ENCODE measurements at regions not wholly inside any gene's neighbourhood (a gene's known extent, or its start where the extent isn't known, plus 50 kb on each side); places are given as distances from the start of the nearest gene placed in this dataset.

DNA sequence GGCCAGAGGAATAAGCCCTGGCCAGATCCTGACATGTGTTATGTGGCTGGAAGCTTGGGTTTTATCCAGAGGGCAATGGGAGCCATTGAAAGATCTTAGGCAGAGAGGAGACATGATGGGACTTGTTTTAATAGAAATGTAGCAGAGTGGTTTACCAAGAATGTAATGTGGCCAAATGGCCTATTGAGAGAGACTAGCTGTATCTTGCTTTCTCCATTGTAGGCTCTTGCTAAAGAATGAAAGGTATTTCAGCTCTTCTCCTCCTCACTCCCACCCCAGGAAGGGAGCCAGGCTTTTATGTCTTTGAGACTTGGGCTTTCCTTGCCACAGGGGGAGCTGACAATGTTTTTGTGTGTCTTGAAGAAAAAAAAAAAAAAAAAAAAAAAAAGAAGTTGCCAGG is 82.3 kb downstream of the TRIM29 start:
- Histone ChIP-seq H3K36me3 (ENCODE audit: insufficient read depth, low read length) (no peaks in the 10 kb centered on the region), H2AFZ (ENCODE audit: low read depth, low read length) (no peak overlapping the region), H3K9ac (ENCODE audit: low read length) (no peak overlapping the region), H3K27ac (ENCODE audit: low read length) (no peak overlapping the region), H3K4me2 (ENCODE audit: low read length) (no peak overlapping the region), H3K79me2 (replicated peaks; ENCODE audit: insufficient read depth, low read length) (no peaks in the 10 kb centered on the region), H3K9me3 (ENCODE audit: low read length) (no peaks in the 10 kb centered on the region), H3K27me3 (ENCODE audit: insufficient read depth, low read depth, low read length) (no peaks in the 10 kb centered on the region), H4K20me1 (ENCODE audit: insufficient read depth) (no peaks in the 10 kb centered on the region), H3K4me3 (ENCODE audit: low read length) (no peak overlapping the region), H3F3A (ENCODE audit: insufficient read depth, low read length, poor library complexity, severe bottlenecking) (no peaks in the 10 kb centered on the region), H3K9me2 (ENCODE audit: insufficient read depth, low read length) (no peaks in the 10 kb centered on the region)
- no peak for TF ChIP-seq EZH2 (IDR thresholded peaks at IDR 0.05; ENCODE audit: borderline replicate concordance, insufficient read depth, low read length, poor library complexity, severe bottlenecking)
- TF ChIP-seq RAD21 (conservative IDR thresholded peaks at IDR 0.05), result no peak
- TF ChIP-seq SMC3 (conservative IDR thresholded peaks at IDR 0.05; ENCODE audit: poor library complexity), result no peak
- TF ChIP-seq EP300 (conservative IDR thresholded peaks at IDR 0.05; ENCODE audit: poor library complexity, severe bottlenecking), result no peak
- TF ChIP-seq, protein P1, sequence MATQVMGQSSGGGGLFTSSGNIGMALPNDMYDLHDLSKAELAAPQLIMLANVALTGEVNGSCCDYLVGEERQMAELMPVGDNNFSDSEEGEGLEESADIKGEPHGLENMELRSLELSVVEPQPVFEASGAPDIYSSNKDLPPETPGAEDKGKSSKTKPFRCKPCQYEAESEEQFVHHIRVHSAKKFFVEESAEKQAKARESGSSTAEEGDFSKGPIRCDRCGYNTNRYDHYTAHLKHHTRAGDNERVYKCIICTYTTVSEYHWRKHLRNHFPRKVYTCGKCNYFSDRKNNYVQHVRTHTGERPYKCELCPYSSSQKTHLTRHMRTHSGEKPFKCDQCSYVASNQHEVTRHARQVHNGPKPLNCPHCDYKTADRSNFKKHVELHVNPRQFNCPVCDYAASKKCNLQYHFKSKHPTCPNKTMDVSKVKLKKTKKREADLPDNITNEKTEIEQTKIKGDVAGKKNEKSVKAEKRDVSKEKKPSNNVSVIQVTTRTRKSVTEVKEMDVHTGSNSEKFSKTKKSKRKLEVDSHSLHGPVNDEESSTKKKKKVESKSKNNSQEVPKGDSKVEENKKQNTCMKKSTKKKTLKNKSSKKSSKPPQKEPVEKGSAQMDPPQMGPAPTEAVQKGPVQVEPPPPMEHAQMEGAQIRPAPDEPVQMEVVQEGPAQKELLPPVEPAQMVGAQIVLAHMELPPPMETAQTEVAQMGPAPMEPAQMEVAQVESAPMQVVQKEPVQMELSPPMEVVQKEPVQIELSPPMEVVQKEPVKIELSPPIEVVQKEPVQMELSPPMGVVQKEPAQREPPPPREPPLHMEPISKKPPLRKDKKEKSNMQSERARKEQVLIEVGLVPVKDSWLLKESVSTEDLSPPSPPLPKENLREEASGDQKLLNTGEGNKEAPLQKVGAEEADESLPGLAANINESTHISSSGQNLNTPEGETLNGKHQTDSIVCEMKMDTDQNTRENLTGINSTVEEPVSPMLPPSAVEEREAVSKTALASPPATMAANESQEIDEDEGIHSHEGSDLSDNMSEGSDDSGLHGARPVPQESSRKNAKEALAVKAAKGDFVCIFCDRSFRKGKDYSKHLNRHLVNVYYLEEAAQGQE (IDR thresholded peaks at IDR 0.05; ENCODE audit: borderline replicate concordance), result no peak
- TF ChIP-seq, protein P2, sequence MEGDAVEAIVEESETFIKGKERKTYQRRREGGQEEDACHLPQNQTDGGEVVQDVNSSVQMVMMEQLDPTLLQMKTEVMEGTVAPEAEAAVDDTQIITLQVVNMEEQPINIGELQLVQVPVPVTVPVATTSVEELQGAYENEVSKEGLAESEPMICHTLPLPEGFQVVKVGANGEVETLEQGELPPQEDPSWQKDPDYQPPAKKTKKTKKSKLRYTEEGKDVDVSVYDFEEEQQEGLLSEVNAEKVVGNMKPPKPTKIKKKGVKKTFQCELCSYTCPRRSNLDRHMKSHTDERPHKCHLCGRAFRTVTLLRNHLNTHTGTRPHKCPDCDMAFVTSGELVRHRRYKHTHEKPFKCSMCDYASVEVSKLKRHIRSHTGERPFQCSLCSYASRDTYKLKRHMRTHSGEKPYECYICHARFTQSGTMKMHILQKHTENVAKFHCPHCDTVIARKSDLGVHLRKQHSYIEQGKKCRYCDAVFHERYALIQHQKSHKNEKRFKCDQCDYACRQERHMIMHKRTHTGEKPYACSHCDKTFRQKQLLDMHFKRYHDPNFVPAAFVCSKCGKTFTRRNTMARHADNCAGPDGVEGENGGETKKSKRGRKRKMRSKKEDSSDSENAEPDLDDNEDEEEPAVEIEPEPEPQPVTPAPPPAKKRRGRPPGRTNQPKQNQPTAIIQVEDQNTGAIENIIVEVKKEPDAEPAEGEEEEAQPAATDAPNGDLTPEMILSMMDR (IDR thresholded peaks at IDR 0.05; ENCODE audit: poor library complexity, severe bottlenecking), result no peak
- TF ChIP-seq POLR2AphosphoS5 (IDR thresholded peaks at IDR 0.05), result no peak
- no peak for TF ChIP-seq TAF1 (IDR thresholded peaks at IDR 0.05; ENCODE audit: low read depth)
- TF ChIP-seq MXI1 (conservative IDR thresholded peaks at IDR 0.05; ENCODE audit: poor library complexity, severe bottlenecking), result no peak

DNA sequence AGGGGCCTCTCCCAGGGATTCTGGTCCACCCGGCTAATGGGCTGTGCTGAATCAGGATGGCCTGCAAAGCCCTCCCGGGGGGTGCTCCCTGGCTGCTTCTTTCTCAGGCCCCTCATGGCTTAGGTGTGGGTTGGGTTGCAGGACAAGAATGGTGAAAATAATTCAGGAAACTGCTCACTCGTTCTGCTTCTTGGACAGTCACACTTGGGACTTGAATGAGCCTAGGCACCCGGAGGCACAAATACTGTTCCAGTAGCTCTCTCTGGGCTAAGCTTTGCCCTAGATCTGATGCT is 83.2 kb downstream of the TRIM29 start:
- H2AFZ ChIP-seq (ENCODE audit: low read depth, low read length), result no peak overlapping the region
- H3K9me2 ChIP-seq (ENCODE audit: insufficient read depth, low read length), result no peaks in the 10 kb centered on the region
- H4K20me1 ChIP-seq (ENCODE audit: insufficient read depth), result no peaks in the 10 kb centered on the region
- H3K36me3 ChIP-seq (ENCODE audit: insufficient read depth, low read length), result no peaks in the 10 kb centered on the region
- no peak overlapping the region for H3K4me3 ChIP-seq (ENCODE audit: low read length)
- no peaks in the 10 kb centered on the region for H3K9me3 ChIP-seq (ENCODE audit: low read length)
- TF ChIP-seq EP300 (conservative IDR thresholded peaks at IDR 0.05; ENCODE audit: poor library complexity, severe bottlenecking) (no peak), TAF1 (IDR thresholded peaks at IDR 0.05; ENCODE audit: low read depth) (no peak), SMC3 (conservative IDR thresholded peaks at IDR 0.05; ENCODE audit: poor library complexity) (no peak), EZH2 (IDR thresholded peaks at IDR 0.05; ENCODE audit: borderline replicate concordance, insufficient read depth, low read length, poor library complexity, severe bottlenecking) (no peak), RAD21 (conservative IDR thresholded peaks at IDR 0.05) (no peak), MXI1 (conservative IDR thresholded peaks at IDR 0.05; ENCODE audit: poor library complexity, severe bottlenecking) (no peak), POLR2AphosphoS5 (IDR thresholded peaks at IDR 0.05) (no peak)
- TF ChIP-seq, protein P1 (IDR thresholded peaks at IDR 0.05; ENCODE audit: borderline replicate concordance), result no peak
- TF ChIP-seq, protein P2 (IDR thresholded peaks at IDR 0.05; ENCODE audit: poor library complexity, severe bottlenecking), result no peak
- H3K4me2 ChIP-seq (ENCODE audit: low read length), result no peak overlapping the region
- H3K27me3 ChIP-seq (ENCODE audit: insufficient read depth, low read depth, low read length), result no peaks in the 10 kb centered on the region
- no peak overlapping the region for H3K27ac ChIP-seq (ENCODE audit: low read length)
- no peaks in the 10 kb centered on the region for H3F3A ChIP-seq (ENCODE audit: insufficient read depth, low read length, poor library complexity, severe bottlenecking)
- no peak overlapping the region for H3K9ac ChIP-seq (ENCODE audit: low read length)
- no peaks in the 10 kb centered on the region for H3K79me2 ChIP-seq (replicated peaks; ENCODE audit: insufficient read depth, low read length)
